HG03558 (cell line): ENCODE measurements at regions not wholly inside any gene's neighbourhood (a gene's known extent, or its start where the extent isn't known, plus 50 kb on each side); places are given as distances from the start of the nearest gene placed in this dataset.
"Not testable (repeated sequence)": the region's sequence is repeated elsewhere in the genome, so short reads cannot be mapped to it uniquely, and the experiment has no call there.

ENCODE experiments used
- ATAC-seq: cut with Tn5 transposase; IDR thresholded peaks from one replicate; pipeline ENCODE4 v1.9.1; 2021; ENCODE audit warnings: moderate number of reproducible peaks; ENCODE audit not compliant: unreplicated experiment; ENCODE audit errors: extremely low read depth

DNA sequence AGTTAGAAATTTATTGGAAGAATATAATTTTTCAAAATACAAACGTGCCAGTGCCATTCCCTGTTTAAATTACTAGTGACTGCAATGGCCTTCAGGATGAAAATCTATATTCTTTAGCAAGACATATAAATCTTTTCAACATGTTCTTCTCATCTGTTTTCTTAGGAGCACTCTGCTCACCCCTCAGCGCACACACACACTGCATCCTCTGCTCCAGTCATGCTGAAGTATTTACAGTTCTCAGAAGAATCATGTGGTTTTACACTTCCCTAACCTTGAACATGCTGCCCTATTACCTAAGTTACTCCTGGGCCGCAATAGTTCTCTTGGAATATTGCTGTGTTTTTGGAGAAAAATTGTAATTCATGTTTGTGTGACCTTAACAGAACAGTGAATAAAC lies 820.6 kb downstream of the CDH8 start:
- no peak for ATAC-seq

DNA sequence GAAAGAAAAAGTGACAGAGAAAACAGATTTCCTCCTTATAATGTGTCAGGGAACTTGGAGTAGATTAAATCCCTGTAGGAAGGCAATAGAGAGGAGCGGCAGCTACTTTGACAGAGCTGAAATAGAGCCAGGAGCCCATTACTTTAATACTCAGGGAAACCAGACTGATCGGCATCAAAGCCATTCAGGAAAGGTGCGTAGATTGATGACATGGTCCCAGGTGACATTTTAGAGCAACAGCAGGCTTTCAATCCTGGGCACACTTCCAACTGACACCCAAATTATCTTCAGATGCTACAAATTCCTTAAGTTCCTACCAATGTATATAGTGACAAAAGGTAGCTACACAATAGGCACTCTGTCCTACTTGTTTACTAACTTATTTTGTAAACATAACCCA lies 821.5 kb downstream of the CDH8 start:
- ATAC-seq, result no peak

DNA sequence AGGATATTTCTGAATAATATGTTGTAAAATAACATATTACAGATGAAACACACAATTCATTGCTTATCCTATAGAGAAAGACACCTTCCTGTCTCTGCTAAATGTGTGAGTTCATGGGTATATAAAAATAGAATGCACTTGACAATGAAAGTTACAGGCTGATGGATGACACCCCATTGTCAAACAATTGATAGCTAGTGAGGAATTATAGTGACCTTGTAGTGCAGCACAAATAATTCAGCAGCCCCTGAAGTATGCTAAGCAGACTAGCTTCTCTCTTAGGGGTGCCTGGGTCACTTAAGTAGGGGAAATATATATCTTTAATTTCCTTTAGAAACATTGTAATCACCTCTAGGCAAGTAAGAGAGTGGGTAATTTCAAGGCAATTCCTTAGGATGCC lies 826.2 kb downstream of the CDH8 start:
- no peak for ATAC-seq

- no peak for ATAC-seq
These were observed 841.2 kb downstream of the CDH8 start for GRCh38 chr16:61195006-61195405.

- no peak for ATAC-seq
These were observed 841.7 kb downstream of the CDH8 start for GRCh38 chr16:61194573-61194972.

GRCh38 chr16:61182391-61182790 lies 853.8 kb downstream of the CDH8 start:
- ATAC-seq, result no peak

- no peak for ATAC-seq
These were observed 854.3 kb downstream of the CDH8 start for GRCh38 chr16:61181982-61182381.

DNA sequence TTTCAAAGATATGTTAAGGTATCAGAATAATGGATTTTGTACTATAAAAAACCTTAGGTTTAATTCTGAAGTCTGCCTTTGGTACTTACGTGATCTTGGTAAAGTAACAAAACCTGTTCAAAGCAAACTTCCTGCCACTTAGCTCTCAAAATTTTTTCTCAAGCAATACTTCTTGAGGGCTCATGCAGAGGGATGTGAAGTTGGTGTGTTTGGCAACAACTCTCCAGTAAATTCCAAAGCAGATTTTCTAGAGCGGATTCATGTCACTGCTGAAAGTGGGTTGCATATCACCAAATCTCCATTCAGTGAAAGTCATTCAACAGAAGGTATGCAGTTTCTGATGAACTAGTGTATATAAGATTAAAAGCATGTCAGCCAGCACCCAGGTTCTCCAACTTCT lies 856.7 kb downstream of the CDH8 start:
- no peak for ATAC-seq

- no peak for ATAC-seq
These were observed 870.4 kb downstream of the CDH8 start for GRCh38 chr16:61165797-61166196.

- ATAC-seq, result no peak
These were observed 885.9 kb downstream of the CDH8 start for GRCh38 chr16:61150351-61150750.

- ATAC-seq, result no peak
These were observed 886.5 kb downstream of the CDH8 start for GRCh38 chr16:61149709-61150108.

- no peak for ATAC-seq
These were observed 887.3 kb downstream of the CDH8 start for GRCh38 chr16:61148930-61149329.

DNA sequence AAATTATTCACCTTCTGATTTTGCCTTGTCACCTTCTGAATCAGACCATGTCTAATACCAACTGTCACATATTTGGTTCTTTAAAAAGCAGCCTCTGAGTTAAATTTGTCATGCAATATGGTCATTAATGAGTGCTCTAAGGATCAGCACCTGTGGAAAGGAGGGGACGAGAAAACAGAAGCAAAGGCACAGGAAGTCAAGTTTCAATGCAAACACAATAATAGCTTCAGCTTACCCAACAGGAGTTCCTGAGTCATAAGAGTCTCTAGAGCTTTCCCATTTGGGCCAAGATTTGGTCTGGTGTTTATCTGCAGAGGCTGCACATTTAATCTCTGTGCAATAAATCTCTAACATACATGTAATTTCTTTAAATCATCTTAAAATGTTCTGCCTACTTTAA lies 889.8 kb downstream of the CDH8 start:
- no peak for ATAC-seq

DNA sequence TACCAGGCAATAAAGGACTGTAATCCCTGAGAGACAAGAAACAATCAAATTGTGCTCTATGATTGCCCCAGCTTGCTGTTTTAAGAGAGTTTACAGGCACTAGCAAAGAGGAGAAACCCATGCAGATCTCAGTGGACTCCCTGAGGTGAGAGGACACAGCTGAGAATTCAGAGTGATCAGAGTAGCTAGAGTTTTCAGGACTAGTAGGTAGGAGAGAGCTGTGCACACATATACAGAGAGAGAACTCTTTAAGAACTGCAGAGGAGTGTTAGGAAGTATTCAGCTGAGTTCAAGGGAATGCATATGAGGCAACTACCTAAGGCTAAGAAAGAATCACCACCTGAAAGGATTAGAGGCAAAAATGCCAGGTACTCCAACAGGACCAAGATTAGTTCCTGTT lies 904.8 kb downstream of the CDH8 start:
- no peak for ATAC-seq

DNA sequence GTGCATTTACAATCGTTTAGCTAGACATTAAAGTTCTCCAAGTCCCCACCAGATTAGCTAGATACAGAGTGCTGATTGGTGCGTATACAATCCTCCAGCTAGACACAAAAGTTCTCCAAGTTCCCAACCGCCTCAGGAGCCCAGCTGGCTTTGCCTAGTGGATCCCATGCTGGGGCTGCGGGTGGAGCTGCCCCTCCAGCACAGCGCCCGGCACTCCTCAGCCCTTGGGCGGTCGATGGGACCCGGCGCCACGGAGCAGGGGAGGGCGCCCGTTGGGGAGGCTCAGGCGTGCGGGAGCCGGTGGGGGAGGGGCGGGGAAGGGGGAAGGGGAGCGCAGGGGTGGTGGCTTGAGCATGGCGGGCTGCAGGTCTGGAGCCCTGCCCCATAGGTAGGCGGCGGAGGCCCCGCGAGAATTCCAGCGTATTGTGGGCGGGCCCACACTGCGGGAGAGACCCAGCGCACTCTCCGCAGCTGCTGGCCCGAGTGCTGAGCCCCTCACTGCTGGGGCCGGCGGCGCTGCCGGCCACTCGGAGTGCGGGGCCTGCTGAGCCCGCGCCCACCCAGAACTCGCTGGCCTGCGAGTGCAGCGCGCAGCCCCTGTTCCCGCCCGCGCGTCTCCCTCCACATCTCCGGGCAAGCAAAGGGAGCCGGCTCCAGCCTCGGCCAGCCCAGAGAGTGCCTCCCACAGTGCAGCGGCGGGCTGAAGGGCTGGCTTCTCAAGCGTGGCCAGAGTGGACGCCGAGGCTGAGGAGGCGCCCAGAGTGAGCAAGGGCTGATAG lies 907.5 kb downstream of the CDH8 start:
- no peak for ATAC-seq

DNA sequence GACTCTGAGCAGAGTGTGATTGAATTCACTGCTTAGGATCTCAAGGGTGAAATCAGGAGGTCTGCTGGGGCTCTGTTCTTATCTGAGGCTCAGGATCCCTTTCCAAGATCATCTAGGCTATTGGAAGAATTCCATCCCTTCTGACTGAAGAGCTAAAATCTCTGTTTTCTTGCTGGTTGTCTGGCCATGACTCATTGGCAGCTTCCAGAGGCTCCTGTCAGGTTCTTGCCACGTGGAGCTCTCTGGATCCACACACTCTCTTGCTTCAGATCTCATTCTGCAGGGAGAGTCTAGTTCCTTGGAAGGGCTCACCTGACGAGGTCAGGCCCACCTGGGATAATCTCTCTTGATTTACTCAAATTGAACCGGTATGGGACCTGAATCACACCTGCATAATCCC lies 930.7 kb downstream of the CDH8 start:
- ATAC-seq, result no peak

- ATAC-seq, result no peak
These were observed 937.7 kb downstream of the CDH8 start for GRCh38 chr16:61098505-61098904.

- ATAC-seq, result not testable (repeated sequence)
These were observed 944.9 kb downstream of the CDH8 start for GRCh38 chr16:61091300-61091699.

- ATAC-seq, result no peak
These were observed 952.5 kb downstream of the CDH8 start for GRCh38 chr16:61083711-61084110.

GRCh38 chr16:61074324-61074723 lies 961.9 kb downstream of the CDH8 start:
- no peak for ATAC-seq

- ATAC-seq, result no peak
These were observed 978.6 kb downstream of the CDH8 start for GRCh38 chr16:61057635-61058034.

GRCh38 chr16:61050547-61050946 lies 985.7 kb downstream of the CDH8 start:
- no peak for ATAC-seq
